H1 (cell line): ENCODE measurements at regions not wholly inside any gene's neighbourhood (a gene's known extent, or its start where the extent isn't known, plus 50 kb on each side); places are given as distances from the start of the nearest gene placed in this dataset.

Experiments
- CTCF ChIA-PET: fragments of 300-600 bp; sonication (Branson Sonifier 250); formaldehyde crosslinking; loops from one replicate; lab custom pipeline; 2021; ENCODE audit not compliant: partially characterized antibody; lab: Charles Lee
- POLR2A ChIA-PET: fragments of 300-600 bp; sonication (Branson Sonifier 250); formaldehyde crosslinking; loops from one replicate; lab custom pipeline; 2021; ENCODE audit warnings: inconsistent platforms; ENCODE audit not compliant: partially characterized antibody; lab: Charles Lee
- DNase-seq, 2 experiments: peaks; one replicate each; pipeline versions ENCODE4 v3.0.0 to v3.0.0-alpha.2; 2010 to 2022; ENCODE audit warnings: low spot score in 2 of 2, low read depth in 1 of 2, mixed read lengths in 1 of 2
- FAIRE-seq: peaks from 2 replicates; lab custom pipeline; 2011; peaks lifted over from hg19 to GRCh38; lab: Jason Lieb, UNC
- H2AFZ ChIP-seq: 2 replicates; pipeline ENCODE4 v1.8.1; 2012; ENCODE audit warnings: low read length, inconsistent platforms
- H2AK5ac ChIP-seq: 2 replicates; pipeline ENCODE4 v1.6.1; 2013; ENCODE audit warnings: low read depth, low read length
- H2BK120ac ChIP-seq: replicated peaks from 2 replicates; pipeline ENCODE3; 2013; ENCODE audit warnings: low read depth, low read length, inconsistent platforms
- H2BK12ac ChIP-seq: 2 replicates; pipeline ENCODE4 v1.6.1; 2013; ENCODE audit warnings: low read depth, low read length
- H2BK15ac ChIP-seq: 2 replicates; pipeline ENCODE4 v1.6.1; 2013; ENCODE audit warnings: low read length
- H2BK20ac ChIP-seq: 2 replicates; pipeline ENCODE4 v1.6.1; 2013; ENCODE audit warnings: low read length
- H2BK5ac ChIP-seq: 2 replicates; pipeline ENCODE4 v1.6.1; 2013; ENCODE audit warnings: low read depth, low read length
- H3K14ac ChIP-seq: 2 replicates; pipeline ENCODE4 v1.6.1; 2013; ENCODE audit warnings: inconsistent platforms; ENCODE audit not compliant: insufficient read length
- H3K18ac ChIP-seq: 2 replicates; pipeline ENCODE4 v1.6.1; 2013; ENCODE audit warnings: low read length; ENCODE audit errors: extremely low read depth
- H3K23ac ChIP-seq: 2 replicates; pipeline ENCODE4 v1.6.1; 2013; ENCODE audit warnings: inconsistent platforms; ENCODE audit not compliant: insufficient read length
- H3K23me2 ChIP-seq: 2 replicates; pipeline ENCODE4 v1.6.1; 2013; ENCODE audit warnings: low read depth, low read length
- H3K27ac ChIP-seq: 2 replicates; pipeline ENCODE4 v1.6.1; 2011; ENCODE audit warnings: low read depth, low read length, inconsistent platforms
- H3K27me3 ChIP-seq, 4 experiments: replicated peaks in 1 of 4; 1 replicate in 1 of 4; 2 replicates in 3 of 4; pipeline versions ENCODE4 v1.6.1 to v1.8.1; 2011 to 2013; ENCODE audit warnings: low read length in 3 of 4, mild to moderate bottlenecking in 3 of 4, inconsistent platforms in 2 of 4, mixed read lengths in 2 of 4, moderate library complexity in 1 of 4; ENCODE audit not compliant: control insufficient read depth in 3 of 4, insufficient read depth in 3 of 4; ENCODE audit errors: extremely low read depth in 1 of 4
- H3K36me3 ChIP-seq, 4 experiments: 2 replicates each; pipeline versions ENCODE4 v1.6.1 to v1.8.1; 2011 to 2013; ENCODE audit warnings: mild to moderate bottlenecking in 4 of 4, low read length in 3 of 4, moderate library complexity in 2 of 4, control low read depth in 1 of 4, inconsistent platforms in 1 of 4; ENCODE audit not compliant: insufficient read depth in 4 of 4, control insufficient read depth in 2 of 4
- H3K4ac ChIP-seq: replicated peaks from 2 replicates; pipeline ENCODE3; 2013; ENCODE audit warnings: low read length, low read depth, mixed read lengths, inconsistent platforms; ENCODE audit not compliant: insufficient read length
- H3K4me1 ChIP-seq, 4 experiments: replicated peaks in 1 of 4; 1 replicate in 1 of 4; 2 replicates in 3 of 4; pipeline versions ENCODE4 v1.6.1 to v1.8.1; 2011 to 2013; ENCODE audit warnings: low read length in 3 of 4, inconsistent platforms in 2 of 4, mixed read lengths in 1 of 4; ENCODE audit not compliant: insufficient read depth in 4 of 4, control insufficient read depth in 3 of 4
- H3K4me2 ChIP-seq, 2 experiments: 2 replicates each; pipeline versions ENCODE4 v1.6.1 to v1.8.1; 2011 to 2013; ENCODE audit warnings: low read depth in 2 of 2, low read length in 2 of 2, control low read depth in 1 of 2, inconsistent platforms in 1 of 2, mild to moderate bottlenecking in 1 of 2; ENCODE audit not compliant: insufficient read depth in 1 of 2
- H3K4me3 ChIP-seq, 4 experiments: fragments of 200-600, 300-600 bp in 1 of 4; sonication (generic), shearing (Covaris generic), sonication (Bioruptor Twin) in 1 of 4; 2 replicates each; pipeline versions ENCODE4 v1.5.1 to v1.8.1; 2011 to 2016; ENCODE audit warnings: low read length in 4 of 4, low read depth in 3 of 4, control low read depth in 2 of 4, inconsistent platforms in 2 of 4, mild to moderate bottlenecking in 2 of 4, mixed read lengths in 1 of 4, moderate library complexity in 1 of 4; ENCODE audit not compliant: insufficient read depth in 2 of 4; ENCODE audit errors: extremely low read depth in 1 of 4
- H3K56ac ChIP-seq: replicated peaks from 2 replicates; pipeline ENCODE3; 2013; ENCODE audit warnings: low read depth, mild to moderate bottlenecking, mixed read lengths, low read length, inconsistent platforms; ENCODE audit not compliant: insufficient read length
- H3K79me1 ChIP-seq: 2 replicates; pipeline ENCODE4 v1.6.1; 2013; ENCODE audit warnings: low read depth, low read length, control low read depth
- H3K79me2 ChIP-seq, 2 experiments: 2 replicates each; pipeline versions ENCODE4 v1.6.1 to v1.8.1; 2012 to 2013; ENCODE audit warnings: low read length in 2 of 2, mild to moderate bottlenecking in 2 of 2, inconsistent platforms in 1 of 2; ENCODE audit not compliant: insufficient read depth in 2 of 2, control insufficient read depth in 1 of 2
- H3K9ac ChIP-seq, 4 experiments: replicated peaks in 1 of 4; 1 replicate in 1 of 4; 2 replicates in 3 of 4; pipeline versions ENCODE4 v1.6.1 to v1.8.1; 2011 to 2013; ENCODE audit warnings: low read depth in 3 of 4, low read length in 3 of 4, control low read depth in 2 of 4, mild to moderate bottlenecking in 2 of 4, moderate library complexity in 2 of 4, inconsistent platforms in 1 of 4; ENCODE audit errors: extremely low read depth in 1 of 4
- H3K9me3 ChIP-seq, 2 experiments: 2 replicates each; pipeline versions ENCODE4 v1.6.1 to v1.8.1; 2012 to 2013; ENCODE audit warnings: mild to moderate bottlenecking in 2 of 2, moderate library complexity in 2 of 2, control low read depth in 1 of 2, inconsistent platforms in 1 of 2, low read depth in 1 of 2, low read length in 1 of 2, mixed read lengths in 1 of 2; ENCODE audit not compliant: insufficient read depth in 2 of 2
- H4K20me1 ChIP-seq, 2 experiments: replicated peaks in 1 of 2; 2 replicates each; pipeline versions ENCODE3 to v1.8.1; 2011 to 2013; ENCODE audit warnings: inconsistent platforms in 2 of 2, low read length in 2 of 2, mild to moderate bottlenecking in 1 of 2; ENCODE audit not compliant: insufficient read depth in 2 of 2, control insufficient read depth in 1 of 2
- H4K5ac ChIP-seq: 2 replicates; pipeline ENCODE4 v1.6.1; 2013; ENCODE audit warnings: low read length, low read depth, mixed read lengths, inconsistent platforms; ENCODE audit not compliant: insufficient read length
- H4K8ac ChIP-seq: 2 replicates; pipeline ENCODE4 v1.8.0; 2013; ENCODE audit warnings: mild to moderate bottlenecking, moderate library complexity, low read length, inconsistent platforms; ENCODE audit not compliant: insufficient read depth; ENCODE audit errors: extremely low read depth
- H4K91ac ChIP-seq: replicated peaks from 2 replicates; pipeline ENCODE3; 2013; ENCODE audit warnings: low read length, mixed read lengths, inconsistent platforms; ENCODE audit not compliant: insufficient read length
- ASH2L ChIP-seq: fragments of 200-600, 300-600 bp; sonication (generic); IDR thresholded peaks from one replicate; pipeline ENCODE4 v1.7.1; 2017; ENCODE audit warnings: low read length
- EZH2 ChIP-seq: fragments of 200-600 bp; sonication (generic); IDR thresholded peaks from 2 replicates; pipeline ENCODE4 v1.7.1; 2012; ENCODE audit warnings: low read depth, mild to moderate bottlenecking, moderate library complexity, low read length, inconsistent platforms; ENCODE audit not compliant: severe bottlenecking
- FOSL1 ChIP-seq: IDR thresholded peaks from 2 replicates; pipeline ENCODE4 v1.6.1; 2011; ENCODE audit warnings: mild to moderate bottlenecking, low read depth, low read length, moderate library complexity; ENCODE audit not compliant: insufficient read depth
- GABPA ChIP-seq: IDR thresholded peaks from 2 replicates; pipeline ENCODE4 v1.6.1; 2011; ENCODE audit warnings: mild to moderate bottlenecking, low read length, moderate library complexity, borderline replicate concordance; ENCODE audit not compliant: insufficient read depth
- KDM5A ChIP-seq: fragments of 200-600 bp; IDR thresholded peaks from 2 replicates; pipeline ENCODE4 v1.7.1; 2012; ENCODE audit warnings: mild to moderate bottlenecking, low read length, inconsistent platforms, mixed read lengths
- RBBP5 ChIP-seq: IDR thresholded peaks from 2 replicates; pipeline ENCODE4 v1.7.1; 2012; ENCODE audit warnings: low read depth, mild to moderate bottlenecking, inconsistent platforms, low read length, moderate library complexity, borderline replicate concordance
- SP2 ChIP-seq: IDR thresholded peaks from 2 replicates; pipeline ENCODE4 v1.6.1; 2012; ENCODE audit warnings: mild to moderate bottlenecking, low read length, inconsistent platforms
- SRF ChIP-seq: IDR thresholded peaks from 2 replicates; pipeline ENCODE4 v1.6.1; 2011; ENCODE audit warnings: mild to moderate bottlenecking, low read depth, low read length, moderate library complexity
- TBP ChIP-seq: IDR thresholded peaks from 2 replicates; pipeline ENCODE4 v1.6.1; 2011; ENCODE audit warnings: low read depth, low read length, improper control_type of control experiment
- WGBS, 2 experiments: shearing (Covaris generic) in 1 of 2; methylation state at CpG; one replicate each; pipeline versions ENCODE4 v1.1.6 to v1.1.7; 2013 to 2015; ENCODE audit warnings: low lambda C conversion rate in 2 of 2, mixed read lengths in 2 of 2, inconsistent platforms in 1 of 2, low coverage in 1 of 2, missing lambda C conversion rate in 1 of 2; ENCODE audit not compliant: insufficient replicate concordance in 2 of 2, insufficient coverage in 1 of 2, insufficient read length in 1 of 2; ENCODE audit errors: extremely low coverage in 1 of 2, missing lambda C conversion rate in 1 of 2; 5-methylcytosine and 5-hydroxymethylcytosine counted together
- TF ChIP-seq, protein P1 (sequence below): IDR thresholded peaks from 2 replicates; pipeline ENCODE4 v1.6.1; 2012; ENCODE audit warnings: low read length, inconsistent platforms
- TF ChIP-seq, protein P2 (sequence below), 3 experiments: IDR thresholded peaks; 1 replicate in 2 of 3; 2 replicates in 1 of 3; pipeline versions ENCODE4 v1.5.1 to v1.6.1; 2011; ENCODE audit warnings: low read length in 3 of 3, mild to moderate bottlenecking in 3 of 3, inconsistent platforms in 2 of 3, low read depth in 1 of 3, moderate library complexity in 1 of 3; ENCODE audit not compliant: insufficient read depth in 1 of 3; ENCODE audit errors: control extremely low read depth in 1 of 3

DNA sequence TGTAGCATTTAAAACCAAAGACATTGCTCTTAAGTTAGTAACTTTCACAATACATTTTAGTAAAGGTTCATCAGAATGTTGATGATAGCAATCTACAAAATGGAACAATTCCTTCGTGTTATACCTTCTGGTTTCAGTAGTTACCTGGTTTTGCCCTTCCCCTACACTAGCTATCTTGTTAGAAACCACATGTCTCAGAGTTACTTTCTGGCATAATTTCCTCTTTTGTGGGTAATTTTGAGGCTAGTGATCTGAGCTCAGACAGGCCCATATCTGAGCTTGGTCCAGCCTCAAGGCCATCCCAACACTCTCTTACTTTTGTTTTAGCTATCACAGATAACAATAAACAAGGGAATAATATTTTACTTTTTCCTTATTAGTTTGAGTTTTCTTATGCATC lies 196.9 kb downstream of the KITLG start:
- no peak overlapping the region for H3K56ac ChIP-seq
- 91% methylated on average over 1 of the region's 1 CpG; no CpG with 5 or more reads in 1 of the 2 experiments for WGBS, 2 experiments
- no peak overlapping the region for H3K4me3 ChIP-seq
- no peak overlapping the region for H3K4ac ChIP-seq
- no peak overlapping the region for H2BK15ac ChIP-seq
- no peak overlapping the region for H2AFZ ChIP-seq
- ChIA-PET POLR2A (no interaction called here), CTCF (interaction anchor here (1.0 kb wide), 1 partner anchor 9 kb away, joined by 4 read pairs; no protein-coding TSS in a partner anchor)
- no peak overlapping the region for H4K5ac ChIP-seq
- peaks cover 3 to 10% of the 10 kb centered on the region in 2 experiments; a peak in 2 of 4 replicates for H3K9me3 ChIP-seq
- no peaks in the 10 kb centered on the region for H3K27me3 ChIP-seq
- no peaks in the 10 kb centered on the region for H3K79me2 ChIP-seq
- no peak overlapping the region for H4K91ac ChIP-seq
- no peak overlapping the region for H3K4me2 ChIP-seq
- H2BK5ac ChIP-seq, result no peak overlapping the region
- no peak overlapping the region for H2BK20ac ChIP-seq
- H2AK5ac ChIP-seq, result no peak overlapping the region
- no peak overlapping the region for H3K23ac ChIP-seq
- no peak overlapping the region for H2BK12ac ChIP-seq
- no peak overlapping the region for H2BK120ac ChIP-seq
- no peak for DNase-seq
- no peak overlapping the region for H3K9ac ChIP-seq
- no peaks in the 10 kb centered on the region for H3K79me1 ChIP-seq
- H3K18ac ChIP-seq, result no peak overlapping the region
- H3K4me1 ChIP-seq, result no peaks in the 10 kb centered on the region
- no peak overlapping the region for H3K27ac ChIP-seq
- no peak overlapping the region for H3K14ac ChIP-seq
- H4K8ac ChIP-seq, result no peak overlapping the region
- FAIRE-seq, result no peak
- no peaks in the 10 kb centered on the region for H4K20me1 ChIP-seq
- H3K36me3 ChIP-seq, result no peaks in the 10 kb centered on the region
- H3K23me2 ChIP-seq, result no peaks in the 10 kb centered on the region
- TF ChIP-seq RBBP5, result no peak
- no peak for TF ChIP-seq EZH2
- no peak for TF ChIP-seq TBP
- TF ChIP-seq SP2, result no peak
- no peak for TF ChIP-seq FOSL1
- TF ChIP-seq GABPA, result no peak
- TF ChIP-seq KDM5A, result no peak
- TF ChIP-seq SRF, result no peak
- no peak for TF ChIP-seq ASH2L
- TF ChIP-seq, protein P1, sequence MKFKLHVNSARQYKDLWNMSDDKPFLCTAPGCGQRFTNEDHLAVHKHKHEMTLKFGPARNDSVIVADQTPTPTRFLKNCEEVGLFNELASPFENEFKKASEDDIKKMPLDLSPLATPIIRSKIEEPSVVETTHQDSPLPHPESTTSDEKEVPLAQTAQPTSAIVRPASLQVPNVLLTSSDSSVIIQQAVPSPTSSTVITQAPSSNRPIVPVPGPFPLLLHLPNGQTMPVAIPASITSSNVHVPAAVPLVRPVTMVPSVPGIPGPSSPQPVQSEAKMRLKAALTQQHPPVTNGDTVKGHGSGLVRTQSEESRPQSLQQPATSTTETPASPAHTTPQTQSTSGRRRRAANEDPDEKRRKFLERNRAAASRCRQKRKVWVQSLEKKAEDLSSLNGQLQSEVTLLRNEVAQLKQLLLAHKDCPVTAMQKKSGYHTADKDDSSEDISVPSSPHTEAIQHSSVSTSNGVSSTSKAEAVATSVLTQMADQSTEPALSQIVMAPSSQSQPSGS, result no peak
- TF ChIP-seq, protein P2, sequence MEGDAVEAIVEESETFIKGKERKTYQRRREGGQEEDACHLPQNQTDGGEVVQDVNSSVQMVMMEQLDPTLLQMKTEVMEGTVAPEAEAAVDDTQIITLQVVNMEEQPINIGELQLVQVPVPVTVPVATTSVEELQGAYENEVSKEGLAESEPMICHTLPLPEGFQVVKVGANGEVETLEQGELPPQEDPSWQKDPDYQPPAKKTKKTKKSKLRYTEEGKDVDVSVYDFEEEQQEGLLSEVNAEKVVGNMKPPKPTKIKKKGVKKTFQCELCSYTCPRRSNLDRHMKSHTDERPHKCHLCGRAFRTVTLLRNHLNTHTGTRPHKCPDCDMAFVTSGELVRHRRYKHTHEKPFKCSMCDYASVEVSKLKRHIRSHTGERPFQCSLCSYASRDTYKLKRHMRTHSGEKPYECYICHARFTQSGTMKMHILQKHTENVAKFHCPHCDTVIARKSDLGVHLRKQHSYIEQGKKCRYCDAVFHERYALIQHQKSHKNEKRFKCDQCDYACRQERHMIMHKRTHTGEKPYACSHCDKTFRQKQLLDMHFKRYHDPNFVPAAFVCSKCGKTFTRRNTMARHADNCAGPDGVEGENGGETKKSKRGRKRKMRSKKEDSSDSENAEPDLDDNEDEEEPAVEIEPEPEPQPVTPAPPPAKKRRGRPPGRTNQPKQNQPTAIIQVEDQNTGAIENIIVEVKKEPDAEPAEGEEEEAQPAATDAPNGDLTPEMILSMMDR (IDR thresholded peaks at IDR 0.05; ENCODE audit: control extremely low read depth in 1 of 3, insufficient read depth in 1 of 3, low read depth in 1 of 3, low read length in 3 of 3), result no peak
